Fibroblast of skin of right quadriceps (primary cell): ENCODE measurements at regions not wholly inside any gene's neighbourhood (a gene's known extent, or its start where the extent isn't known, plus 50 kb on each side); places are given as distances from the start of the nearest gene placed in this dataset.
A peak's percentile ranks its signal among the peaks of the same experiment; 100 is the strongest.
"Not testable (repeated sequence)": the region's sequence is repeated elsewhere in the genome, so short reads cannot be mapped to it uniquely, and the experiment has no call there.

Experiments used
- DNase-seq: peaks from one replicate; pipeline ENCODE4 v3.0.0-alpha.2; 2013

- not testable (repeated sequence) for DNase-seq
Observed at GRCh38 chr4:17436047-17436749, 75.7 kb downstream of the QDPR start.

- DNase-seq = no peak
Observed at GRCh38 chr4:17433827-17434226, 78.1 kb downstream of the QDPR start.

GRCh38 chr4:17427991-17428390, 83.9 kb downstream of the QDPR start:
- DNase-seq = no peak

- no peak for DNase-seq
Observed at GRCh38 chr4:17426222-17426621, 85.7 kb downstream of the QDPR start.

GRCh38 chr4:17418010-17418409, 93.9 kb downstream of the QDPR start:
- no peak for DNase-seq

- no peak for DNase-seq
Observed at GRCh38 chr4:17414392-17414791, 97.5 kb downstream of the QDPR start.

GRCh38 chr4:17400686-17401085, 111.2 kb downstream of the QDPR start:
- DNase-seq = peak; percentile 10

- DNase-seq = no peak
Observed at GRCh38 chr4:17398805-17399204, 113.1 kb downstream of the QDPR start.

- peak; percentile 3 for DNase-seq
Observed at GRCh38 chr4:17398035-17398434, 113.9 kb downstream of the QDPR start.

GRCh38 chr4:17397611-17398010, 114.3 kb downstream of the QDPR start:
- peak; percentile 3 for DNase-seq

GRCh38 chr4:17385403-17385802, 126.5 kb downstream of the QDPR start:
- DNase-seq = no peak

GRCh38 chr4:17380347-17380746, 131.5 kb downstream of the QDPR start:
- no peak for DNase-seq

GRCh38 chr4:17376205-17376604, 135.7 kb downstream of the QDPR start:
- DNase-seq = peak; percentile 17

- no peak for DNase-seq
Observed at GRCh38 chr4:17373666-17374065, 138.2 kb downstream of the QDPR start.

GRCh38 chr4:17370818-17371217, 141.1 kb downstream of the QDPR start:
- no peak for DNase-seq

- DNase-seq = no peak
Observed at GRCh38 chr4:17368408-17368807, 143.5 kb downstream of the QDPR start.

- DNase-seq = no peak
Observed at GRCh38 chr4:17367201-17367600, 144.7 kb downstream of the QDPR start.

- peak; percentile 5 for DNase-seq
Observed at GRCh38 chr4:17366496-17366895, 145.4 kb downstream of the QDPR start.

- DNase-seq = no peak
Observed at GRCh38 chr4:17362430-17362829, 149.5 kb downstream of the QDPR start.

GRCh38 chr4:17358241-17358640, 153.6 kb downstream of the QDPR start:
- DNase-seq = peak; percentile 28

GRCh38 chr4:17356926-17357325, 155.0 kb downstream of the QDPR start:
- no peak for DNase-seq

- no peak for DNase-seq
Observed at GRCh38 chr4:17352357-17352756, 159.5 kb downstream of the QDPR start.

GRCh38 chr4:17347445-17347844, 164.4 kb downstream of the QDPR start:
- DNase-seq = peak; percentile 18

- no peak for DNase-seq
Observed at GRCh38 chr4:17339376-17339775, 172.5 kb downstream of the QDPR start.

- DNase-seq = no peak
Observed at GRCh38 chr4:17336986-17337385, 174.9 kb downstream of the QDPR start.
